Smooth muscle cell (in vitro differentiated cells): ENCODE measurements at regions not wholly inside any gene's neighbourhood (a gene's known extent, or its start where the extent isn't known, plus 50 kb on each side); places are given as distances from the start of the nearest gene placed in this dataset.
"Not testable (repeated sequence)": the region's sequence is repeated elsewhere in the genome, so short reads cannot be mapped to it uniquely, and the experiment has no call there.

ENCODE experiments used
- DNase-seq: peaks from one replicate; lab custom pipeline; 2025; ENCODE audit not compliant: unreplicated experiment; lab: John Stamatoyannopoulos, UW
- H2AFZ ChIP-seq: fragments of 200-600 bp; sonication (generic); 2 replicates; pipeline ENCODE4 v1.6.0; 2016; ENCODE audit warnings: antibody characterized with exemption, low read depth, mild to moderate bottlenecking
- H3F3A ChIP-seq: fragments of 200-600 bp; sonication (generic); 2 replicates; pipeline ENCODE4 v1.6.0; 2017; ENCODE audit warnings: antibody characterized with exemption, low read depth
- H3K27ac ChIP-seq: fragments of 200-600 bp; sonication (generic); 2 replicates; pipeline ENCODE4 v1.5.1; 2016; ENCODE audit warnings: low read depth, mild to moderate bottlenecking
- H3K27me3 ChIP-seq: fragments of 200-600 bp; sonication (generic); 2 replicates; pipeline ENCODE4 v1.6.1; 2016; ENCODE audit warnings: low read depth, mild to moderate bottlenecking
- H3K36me3 ChIP-seq: fragments of 200-600 bp; sonication (generic); 2 replicates; pipeline ENCODE4 v1.5.1; 2016; ENCODE audit warnings: low read depth
- H3K4me1 ChIP-seq: fragments of 200-600 bp; sonication (generic); 2 replicates; pipeline ENCODE4 v1.5.1; 2016; ENCODE audit warnings: low read depth
- H3K4me2 ChIP-seq: fragments of 200-600 bp; sonication (generic); 2 replicates; pipeline ENCODE4 v1.6.0; 2016; ENCODE audit warnings: mild to moderate bottlenecking
- H3K4me3 ChIP-seq: fragments of 200-600 bp; sonication (generic); 2 replicates; pipeline ENCODE4 v1.5.1; 2016; ENCODE audit warnings: mild to moderate bottlenecking
- H3K79me2 ChIP-seq: fragments of 200-600 bp; sonication (generic); 2 replicates; pipeline ENCODE4 v1.6.0; 2016; ENCODE audit warnings: low read depth, mild to moderate bottlenecking
- H3K9ac ChIP-seq: fragments of 200-600 bp; sonication (generic); 2 replicates; pipeline ENCODE4 v1.6.0; 2016; ENCODE audit warnings: low read depth
- H3K9me3 ChIP-seq: fragments of 200-600 bp; sonication (generic); replicated peaks from 2 replicates; pipeline ENCODE4 v1.5.1; 2016; ENCODE audit warnings: low read depth
- H4K20me1 ChIP-seq: fragments of 200-600 bp; sonication (generic); 2 replicates; pipeline ENCODE4 v1.6.0; 2016; ENCODE audit warnings: low read depth
- WGBS: methylation state at CpG from one replicate; pipeline ENCODE4 v1.1.7; 2016; ENCODE audit warnings: low lambda C conversion rate; 5-methylcytosine and 5-hydroxymethylcytosine counted together
- TF ChIP-seq, protein P1 (sequence below): fragments of 200-600 bp; sonication (generic); IDR thresholded peaks from 2 replicates; pipeline ENCODE4 v1.5.1; 2017; ENCODE audit warnings: borderline replicate concordance, mild to moderate bottlenecking, antibody characterized with exemption; ENCODE audit not compliant: insufficient read depth, poor library complexity, severe bottlenecking

- no peaks in the 10 kb centered on the region for H4K20me1 ChIP-seq
- H3K79me2 ChIP-seq: no peaks in the 10 kb centered on the region
- H3K27me3 ChIP-seq: no peaks in the 10 kb centered on the region
- no peak overlapping the region for H3K9ac ChIP-seq
- no peak overlapping the region for H3K4me2 ChIP-seq
- no peak overlapping the region for H3K4me3 ChIP-seq
- H3F3A ChIP-seq: no peaks in the 10 kb centered on the region
- H3K27ac ChIP-seq: no peak overlapping the region
- H3K36me3 ChIP-seq: no peaks in the 10 kb centered on the region
- no peak for DNase-seq
- no peaks in the 10 kb centered on the region for H3K4me1 ChIP-seq
- H2AFZ ChIP-seq: no peak overlapping the region
- TF ChIP-seq, protein P1, sequence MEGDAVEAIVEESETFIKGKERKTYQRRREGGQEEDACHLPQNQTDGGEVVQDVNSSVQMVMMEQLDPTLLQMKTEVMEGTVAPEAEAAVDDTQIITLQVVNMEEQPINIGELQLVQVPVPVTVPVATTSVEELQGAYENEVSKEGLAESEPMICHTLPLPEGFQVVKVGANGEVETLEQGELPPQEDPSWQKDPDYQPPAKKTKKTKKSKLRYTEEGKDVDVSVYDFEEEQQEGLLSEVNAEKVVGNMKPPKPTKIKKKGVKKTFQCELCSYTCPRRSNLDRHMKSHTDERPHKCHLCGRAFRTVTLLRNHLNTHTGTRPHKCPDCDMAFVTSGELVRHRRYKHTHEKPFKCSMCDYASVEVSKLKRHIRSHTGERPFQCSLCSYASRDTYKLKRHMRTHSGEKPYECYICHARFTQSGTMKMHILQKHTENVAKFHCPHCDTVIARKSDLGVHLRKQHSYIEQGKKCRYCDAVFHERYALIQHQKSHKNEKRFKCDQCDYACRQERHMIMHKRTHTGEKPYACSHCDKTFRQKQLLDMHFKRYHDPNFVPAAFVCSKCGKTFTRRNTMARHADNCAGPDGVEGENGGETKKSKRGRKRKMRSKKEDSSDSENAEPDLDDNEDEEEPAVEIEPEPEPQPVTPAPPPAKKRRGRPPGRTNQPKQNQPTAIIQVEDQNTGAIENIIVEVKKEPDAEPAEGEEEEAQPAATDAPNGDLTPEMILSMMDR: no peak
- H3K9me3 ChIP-seq: no peaks in the 10 kb centered on the region
These were observed 110.4 kb upstream of the RORA start for GRCh38 chr15:61339516-61339915.

DNA sequence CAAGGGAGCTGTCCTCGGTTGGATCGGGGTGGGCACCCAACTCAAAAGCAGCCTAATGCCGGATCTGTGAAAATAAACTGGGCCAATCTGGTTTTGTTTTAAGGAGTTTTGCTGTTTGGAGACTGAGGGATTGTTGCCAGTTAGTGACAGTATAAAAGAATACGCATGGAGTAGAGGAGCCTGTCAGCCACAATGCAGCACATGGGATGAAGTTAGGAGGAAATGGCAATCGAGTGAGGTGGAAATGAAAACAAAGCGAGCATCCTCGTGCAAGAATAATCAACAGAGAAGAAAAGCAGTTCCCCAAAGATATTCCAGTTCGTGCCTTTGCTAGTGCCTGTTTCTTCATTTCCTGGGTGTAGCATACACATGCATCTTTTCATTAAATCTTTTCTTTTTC, 108.4 kb upstream of the RORA start:
- no peaks in the 10 kb centered on the region for H3K36me3 ChIP-seq
- no peaks in the 10 kb centered on the region for H3K9me3 ChIP-seq
- no peak overlapping the region for H3K4me3 ChIP-seq
- TF ChIP-seq, protein P1: no peak
- H4K20me1 ChIP-seq: no peaks in the 10 kb centered on the region
- no peaks in the 10 kb centered on the region for H3K4me1 ChIP-seq
- DNase-seq: no peak
- no peak overlapping the region for H2AFZ ChIP-seq
- H3K4me2 ChIP-seq: no peak overlapping the region
- no peak overlapping the region for H3K9ac ChIP-seq
- 95% methylated on average over 8 of the region's 8 CpGs for WGBS
- no peaks in the 10 kb centered on the region for H3K27me3 ChIP-seq
- H3K27ac ChIP-seq: no peak overlapping the region
- H3K79me2 ChIP-seq: no peaks in the 10 kb centered on the region
- H3F3A ChIP-seq: no peaks in the 10 kb centered on the region

GRCh38 chr15:61336026-61336638, 107.0 kb upstream of the RORA start:
- no peaks in the 10 kb centered on the region for H3K36me3 ChIP-seq
- TF ChIP-seq, protein P1: no peak
- H3K4me2 ChIP-seq: no peak overlapping the region
- no peaks in the 10 kb centered on the region for H3K4me1 ChIP-seq
- no peak overlapping the region for H2AFZ ChIP-seq
- H3K79me2 ChIP-seq: no peaks in the 10 kb centered on the region
- no peaks in the 10 kb centered on the region for H3F3A ChIP-seq
- no peaks in the 10 kb centered on the region for H3K9me3 ChIP-seq
- no peak for DNase-seq
- H4K20me1 ChIP-seq: no peaks in the 10 kb centered on the region
- no peak overlapping the region for H3K27ac ChIP-seq
- no peak overlapping the region for H3K9ac ChIP-seq
- H3K27me3 ChIP-seq: no peaks in the 10 kb centered on the region
- WGBS: 62% methylated on average over 3 of the region's 3 CpGs
- H3K4me3 ChIP-seq: no peak overlapping the region

DNA sequence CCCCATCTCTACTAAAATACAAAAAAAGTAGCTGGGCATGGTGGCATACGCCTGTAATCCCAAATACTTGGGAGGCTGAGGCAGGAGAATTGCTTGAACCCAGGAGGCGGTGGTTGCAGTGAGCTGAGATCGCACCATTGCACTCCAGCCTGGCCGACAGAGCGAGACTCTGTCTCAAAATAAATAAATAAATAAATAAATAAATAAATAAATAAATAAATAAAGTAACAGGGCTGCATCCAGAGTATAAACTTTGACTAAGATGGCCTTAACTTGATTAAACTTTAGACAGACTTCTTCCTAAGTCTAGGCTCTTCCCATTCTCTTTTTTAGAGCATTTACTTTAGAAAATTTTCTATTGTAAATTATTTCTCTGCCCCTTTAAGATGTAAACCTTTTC, 105.6 kb upstream of the RORA start:
- not testable (repeated sequence) for H3K4me2 ChIP-seq, DNase-seq, H3K27ac ChIP-seq, H3K9ac ChIP-seq, H3K27me3 ChIP-seq, H4K20me1 ChIP-seq, H3F3A ChIP-seq, H3K36me3 ChIP-seq, H3K9me3 ChIP-seq, H3K4me1 ChIP-seq, H2AFZ ChIP-seq, H3K79me2 ChIP-seq, H3K4me3 ChIP-seq
- WGBS: 98% methylated on average over 5 of the region's 5 CpGs
